A673 (cell line): ENCODE measurements at regions not wholly inside any gene's neighbourhood (a gene's known extent, or its start where the extent isn't known, plus 50 kb on each side); places are given as distances from the start of the nearest gene placed in this dataset.

Experiments
- EZH2 ChIP-seq: fragments of 200-600 bp; sonication (generic); IDR thresholded peaks from 2 replicates; pipeline ENCODE4 v1.6.1; 2017; ENCODE audit warnings: borderline replicate concordance, low read depth, mild to moderate bottlenecking, mixed read lengths, antibody characterized with exemption, low read length; ENCODE audit not compliant: poor library complexity, severe bottlenecking
- TF ChIP-seq, protein P1 (sequence below): fragments of 300-800, 200-600 bp; sonication (generic); conservative IDR thresholded peaks from 2 replicates; pipeline ENCODE4 v1.5.1; 2017; ENCODE audit warnings: low read depth, mild to moderate bottlenecking, antibody characterized with exemption, low read length, moderate library complexity, mixed read lengths

DNA sequence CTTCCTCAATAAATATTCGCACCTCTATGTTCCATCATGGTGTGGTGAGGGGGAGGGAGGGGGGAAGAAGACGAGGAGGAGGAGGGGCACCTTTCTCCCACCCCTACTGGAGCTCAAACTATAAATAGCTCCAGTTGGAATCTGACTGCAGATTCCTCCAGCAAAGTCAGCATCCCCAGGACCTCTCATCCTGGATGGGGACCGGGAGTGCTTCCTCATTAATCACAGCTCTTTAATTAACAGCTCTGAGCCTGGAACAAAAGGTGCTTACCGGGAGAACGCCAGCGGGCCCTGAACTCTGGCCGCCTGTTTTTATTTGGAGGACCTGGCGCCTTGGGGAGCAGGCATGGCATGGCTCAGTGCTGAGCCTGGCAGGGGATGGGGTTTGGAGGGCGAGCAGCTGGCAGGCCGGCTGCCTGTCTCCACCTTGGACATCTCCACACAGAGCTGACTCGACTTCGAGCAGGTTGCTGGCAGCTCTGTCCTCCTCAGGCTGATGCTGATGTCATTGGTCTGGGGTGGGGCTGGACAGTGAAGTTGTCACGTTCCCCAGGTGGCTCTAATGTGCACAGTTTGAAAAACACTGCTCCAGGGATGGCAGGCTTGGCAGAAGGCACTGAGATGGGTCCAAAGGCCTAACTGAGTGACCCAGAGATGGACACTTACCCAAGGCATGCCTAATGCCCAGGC is 180.4 kb downstream of the DHX35 start:
- TF ChIP-seq, protein P1, sequence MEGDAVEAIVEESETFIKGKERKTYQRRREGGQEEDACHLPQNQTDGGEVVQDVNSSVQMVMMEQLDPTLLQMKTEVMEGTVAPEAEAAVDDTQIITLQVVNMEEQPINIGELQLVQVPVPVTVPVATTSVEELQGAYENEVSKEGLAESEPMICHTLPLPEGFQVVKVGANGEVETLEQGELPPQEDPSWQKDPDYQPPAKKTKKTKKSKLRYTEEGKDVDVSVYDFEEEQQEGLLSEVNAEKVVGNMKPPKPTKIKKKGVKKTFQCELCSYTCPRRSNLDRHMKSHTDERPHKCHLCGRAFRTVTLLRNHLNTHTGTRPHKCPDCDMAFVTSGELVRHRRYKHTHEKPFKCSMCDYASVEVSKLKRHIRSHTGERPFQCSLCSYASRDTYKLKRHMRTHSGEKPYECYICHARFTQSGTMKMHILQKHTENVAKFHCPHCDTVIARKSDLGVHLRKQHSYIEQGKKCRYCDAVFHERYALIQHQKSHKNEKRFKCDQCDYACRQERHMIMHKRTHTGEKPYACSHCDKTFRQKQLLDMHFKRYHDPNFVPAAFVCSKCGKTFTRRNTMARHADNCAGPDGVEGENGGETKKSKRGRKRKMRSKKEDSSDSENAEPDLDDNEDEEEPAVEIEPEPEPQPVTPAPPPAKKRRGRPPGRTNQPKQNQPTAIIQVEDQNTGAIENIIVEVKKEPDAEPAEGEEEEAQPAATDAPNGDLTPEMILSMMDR: no peak
- no peak for TF ChIP-seq EZH2
